ENCODE measurements at regions not wholly inside any gene's neighbourhood (a gene's known extent, or its start where the extent isn't known, plus 50 kb on each side); places are given as distances from the start of the nearest gene placed in this dataset.

GRCh38 chr2:7672685-7673071 lies 755.5 kb downstream of the RNF144A start:
- no peaks in the 10 kb centered on the region for H3K27me3 ChIP-seq (ENCODE audit: control insufficient read depth in 1 of 2, insufficient read depth in 2 of 2, low read length in 2 of 2)
- no peaks in the 10 kb centered on the region for H3K36me3 ChIP-seq (ENCODE audit: control insufficient read depth in 2 of 2, insufficient read depth in 2 of 2, low read length in 2 of 2)
- H3K9me3 ChIP-seq (ENCODE audit: control insufficient read depth in 2 of 2, low read length in 2 of 2): no peaks in the 10 kb centered on the region
- no peak overlapping the region for H3K27ac ChIP-seq (ENCODE audit: low read length)
- H3K4me1 ChIP-seq (ENCODE audit: control insufficient read depth, insufficient read depth, low read length): peaks cover 12% of the 10 kb centered on the region
- no peak overlapping the region for H3K4me3 ChIP-seq (ENCODE audit: low read length in 2 of 2)
- no peak overlapping the region for H3K9ac ChIP-seq (ENCODE audit: low read length in 2 of 2)

GRCh38 chr2:7673101-7673500 lies 755.9 kb downstream of the RNF144A start:
- Histone ChIP-seq H3K36me3 (ENCODE audit: control insufficient read depth in 2 of 2, insufficient read depth in 2 of 2, low read length in 2 of 2) (no peaks in the 10 kb centered on the region), H3K27me3 (ENCODE audit: control insufficient read depth in 1 of 2, insufficient read depth in 2 of 2, low read length in 2 of 2) (no peaks in the 10 kb centered on the region), H3K9ac (ENCODE audit: low read length in 2 of 2) (no peak overlapping the region), H3K9me3 (ENCODE audit: control insufficient read depth in 2 of 2, low read length in 2 of 2) (no peaks in the 10 kb centered on the region), H3K4me3 (ENCODE audit: low read length in 2 of 2) (peak overlapping the region in 1 of 2 donors; percentile 8), H3K4me1 (ENCODE audit: control insufficient read depth, insufficient read depth, low read length) (peaks cover 12% of the 10 kb centered on the region), H3K27ac (ENCODE audit: low read length) (no peak overlapping the region)

GRCh38 chr2:7673853-7674252 lies 756.6 kb downstream of the RNF144A start:
- no peak overlapping the region for H3K9ac ChIP-seq (ENCODE audit: low read length in 2 of 2)
- H3K36me3 ChIP-seq (ENCODE audit: control insufficient read depth in 2 of 2, insufficient read depth in 2 of 2, low read length in 2 of 2): no peaks in the 10 kb centered on the region
- H3K27ac ChIP-seq (ENCODE audit: low read length): no peak overlapping the region
- no peak overlapping the region for H3K4me3 ChIP-seq (ENCODE audit: low read length in 2 of 2)
- H3K27me3 ChIP-seq (ENCODE audit: control insufficient read depth in 1 of 2, insufficient read depth in 2 of 2, low read length in 2 of 2): no peaks in the 10 kb centered on the region
- H3K9me3 ChIP-seq (ENCODE audit: control insufficient read depth in 2 of 2, low read length in 2 of 2): no peaks in the 10 kb centered on the region
- peaks cover 12% of the 10 kb centered on the region for H3K4me1 ChIP-seq (ENCODE audit: control insufficient read depth, insufficient read depth, low read length)

DNA sequence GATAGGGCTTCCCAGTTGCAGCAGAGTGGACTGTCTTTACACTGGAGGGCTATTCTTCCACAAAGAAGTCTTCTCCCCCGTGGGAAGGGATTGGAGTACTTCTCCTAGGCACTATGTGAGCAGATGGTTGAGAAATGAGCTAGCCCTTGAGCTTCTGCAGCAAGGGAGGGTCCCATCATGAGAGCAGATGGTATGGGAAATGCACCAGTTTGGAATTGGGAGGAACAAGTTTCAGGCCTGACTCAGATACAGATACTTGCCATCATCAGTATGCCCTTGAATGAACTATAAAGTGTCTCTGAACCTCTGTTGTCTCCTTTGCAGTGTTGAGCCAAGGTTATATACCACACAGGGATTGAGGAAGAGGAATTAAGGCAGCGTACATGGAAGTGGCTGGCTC lies 757.4 kb downstream of the RNF144A start:
- Histone ChIP-seq H3K4me1 (ENCODE audit: control insufficient read depth, insufficient read depth, low read length) (peaks cover 12% of the 10 kb centered on the region), H3K9me3 (ENCODE audit: control insufficient read depth in 2 of 2, low read length in 2 of 2) (no peaks in the 10 kb centered on the region), H3K9ac (ENCODE audit: low read length in 2 of 2) (no peak overlapping the region), H3K4me3 (ENCODE audit: low read length in 2 of 2) (no peak overlapping the region), H3K36me3 (ENCODE audit: control insufficient read depth in 2 of 2, insufficient read depth in 2 of 2, low read length in 2 of 2) (no peaks in the 10 kb centered on the region), H3K27ac (ENCODE audit: low read length) (no peak overlapping the region), H3K27me3 (ENCODE audit: control insufficient read depth in 1 of 2, insufficient read depth in 2 of 2, low read length in 2 of 2) (no peaks in the 10 kb centered on the region)

- Histone ChIP-seq H3K9me3 (ENCODE audit: control insufficient read depth in 2 of 2, low read length in 2 of 2) (no peaks in the 10 kb centered on the region), H3K4me3 (ENCODE audit: low read length in 2 of 2) (no peak overlapping the region), H3K9ac (ENCODE audit: low read length in 2 of 2) (no peak overlapping the region), H3K36me3 (ENCODE audit: control insufficient read depth in 2 of 2, insufficient read depth in 2 of 2, low read length in 2 of 2) (no peaks in the 10 kb centered on the region), H3K4me1 (ENCODE audit: control insufficient read depth, insufficient read depth, low read length) (peaks cover 12% of the 10 kb centered on the region), H3K27me3 (ENCODE audit: control insufficient read depth in 1 of 2, insufficient read depth in 2 of 2, low read length in 2 of 2) (no peaks in the 10 kb centered on the region), H3K27ac (ENCODE audit: low read length) (no peak overlapping the region)
Observed at GRCh38 chr2:7676714-7677113, 759.5 kb downstream of the RNF144A start.

GRCh38 chr2:7681881-7682461 lies 764.8 kb downstream of the RNF144A start:
- Histone ChIP-seq H3K36me3 (ENCODE audit: control insufficient read depth in 2 of 2, insufficient read depth in 2 of 2, low read length in 2 of 2) (no peaks in the 10 kb centered on the region), H3K27ac (ENCODE audit: low read length) (no peak overlapping the region), H3K4me3 (ENCODE audit: low read length in 2 of 2) (no peak overlapping the region), H3K9ac (ENCODE audit: low read length in 2 of 2) (no peak overlapping the region), H3K9me3 (ENCODE audit: control insufficient read depth in 2 of 2, low read length in 2 of 2) (no peaks in the 10 kb centered on the region), H3K4me1 (ENCODE audit: control insufficient read depth, insufficient read depth, low read length) (no peaks in the 10 kb centered on the region), H3K27me3 (ENCODE audit: control insufficient read depth in 1 of 2, insufficient read depth in 2 of 2, low read length in 2 of 2) (no peaks in the 10 kb centered on the region)

GRCh38 chr2:7683196-7683595 lies 766.0 kb downstream of the RNF144A start:
- no peaks in the 10 kb centered on the region for H3K36me3 ChIP-seq (ENCODE audit: control insufficient read depth in 2 of 2, insufficient read depth in 2 of 2, low read length in 2 of 2)
- no peaks in the 10 kb centered on the region for H3K27me3 ChIP-seq (ENCODE audit: control insufficient read depth in 1 of 2, insufficient read depth in 2 of 2, low read length in 2 of 2)
- no peak overlapping the region for H3K27ac ChIP-seq (ENCODE audit: low read length)
- H3K9ac ChIP-seq (ENCODE audit: low read length in 2 of 2): no peak overlapping the region
- H3K4me3 ChIP-seq (ENCODE audit: low read length in 2 of 2): no peak overlapping the region
- H3K9me3 ChIP-seq (ENCODE audit: control insufficient read depth in 2 of 2, low read length in 2 of 2): no peaks in the 10 kb centered on the region
- no peaks in the 10 kb centered on the region for H3K4me1 ChIP-seq (ENCODE audit: control insufficient read depth, insufficient read depth, low read length)

DNA sequence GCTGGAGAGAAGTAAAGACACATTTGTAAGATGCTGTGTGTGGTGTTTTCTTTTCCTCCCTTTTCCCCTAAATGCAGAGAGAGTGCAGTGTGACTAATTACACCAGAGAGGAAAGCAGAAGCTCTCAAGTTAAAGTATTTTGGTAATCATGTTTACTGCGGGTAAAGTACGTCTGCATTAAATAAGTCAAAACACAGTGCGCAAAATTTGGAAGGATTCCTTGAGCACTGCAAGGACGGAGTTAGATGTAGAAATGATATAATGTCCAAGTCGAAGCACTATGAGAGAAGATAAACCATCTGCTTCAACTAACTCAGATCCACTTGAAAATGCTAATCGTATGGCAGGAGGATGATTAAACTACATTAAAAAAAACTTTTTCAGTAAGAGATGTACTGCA lies 766.5 kb downstream of the RNF144A start:
- H3K4me3 ChIP-seq (ENCODE audit: low read length in 2 of 2): no peak overlapping the region
- no peaks in the 10 kb centered on the region for H3K27me3 ChIP-seq (ENCODE audit: control insufficient read depth in 1 of 2, insufficient read depth in 2 of 2, low read length in 2 of 2)
- H3K9me3 ChIP-seq (ENCODE audit: control insufficient read depth in 2 of 2, low read length in 2 of 2): no peaks in the 10 kb centered on the region
- no peak overlapping the region for H3K27ac ChIP-seq (ENCODE audit: low read length)
- H3K9ac ChIP-seq (ENCODE audit: low read length in 2 of 2): no peak overlapping the region
- no peaks in the 10 kb centered on the region for H3K4me1 ChIP-seq (ENCODE audit: control insufficient read depth, insufficient read depth, low read length)
- H3K36me3 ChIP-seq (ENCODE audit: control insufficient read depth in 2 of 2, insufficient read depth in 2 of 2, low read length in 2 of 2): no peaks in the 10 kb centered on the region

- no peaks in the 10 kb centered on the region for H3K36me3 ChIP-seq (ENCODE audit: control insufficient read depth in 2 of 2, insufficient read depth in 2 of 2, low read length in 2 of 2)
Observed at GRCh38 chr2:7685342-7686015, 768.3 kb downstream of the RNF144A start.

GRCh38 chr2:7686016-7686385 lies 768.8 kb downstream of the RNF144A start:
- Histone ChIP-seq H3K4me1 (ENCODE audit: control insufficient read depth, insufficient read depth, low read length) (no peaks in the 10 kb centered on the region), H3K9ac (ENCODE audit: low read length in 2 of 2) (no peak overlapping the region), H3K4me3 (ENCODE audit: low read length in 2 of 2) (no peak overlapping the region), H3K27me3 (ENCODE audit: control insufficient read depth in 1 of 2, insufficient read depth in 2 of 2, low read length in 2 of 2) (no peaks in the 10 kb centered on the region), H3K9me3 (ENCODE audit: control insufficient read depth in 2 of 2, low read length in 2 of 2) (no peaks in the 10 kb centered on the region), H3K27ac (ENCODE audit: low read length) (no peak overlapping the region), H3K36me3 (ENCODE audit: control insufficient read depth in 2 of 2, insufficient read depth in 2 of 2, low read length in 2 of 2) (no peaks in the 10 kb centered on the region)

More at GRCh38 chr2:7685342-7686015, 768.3 kb downstream of the RNF144A start:
- Histone ChIP-seq H3K27ac (ENCODE audit: low read length) (no peak overlapping the region), H3K4me3 (ENCODE audit: low read length in 2 of 2) (no peak overlapping the region), H3K9me3 (ENCODE audit: control insufficient read depth in 2 of 2, low read length in 2 of 2) (no peaks in the 10 kb centered on the region), H3K27me3 (ENCODE audit: control insufficient read depth in 1 of 2, insufficient read depth in 2 of 2, low read length in 2 of 2) (no peaks in the 10 kb centered on the region), H3K9ac (ENCODE audit: low read length in 2 of 2) (no peak overlapping the region), H3K4me1 (ENCODE audit: control insufficient read depth, insufficient read depth, low read length) (no peaks in the 10 kb centered on the region)

DNA sequence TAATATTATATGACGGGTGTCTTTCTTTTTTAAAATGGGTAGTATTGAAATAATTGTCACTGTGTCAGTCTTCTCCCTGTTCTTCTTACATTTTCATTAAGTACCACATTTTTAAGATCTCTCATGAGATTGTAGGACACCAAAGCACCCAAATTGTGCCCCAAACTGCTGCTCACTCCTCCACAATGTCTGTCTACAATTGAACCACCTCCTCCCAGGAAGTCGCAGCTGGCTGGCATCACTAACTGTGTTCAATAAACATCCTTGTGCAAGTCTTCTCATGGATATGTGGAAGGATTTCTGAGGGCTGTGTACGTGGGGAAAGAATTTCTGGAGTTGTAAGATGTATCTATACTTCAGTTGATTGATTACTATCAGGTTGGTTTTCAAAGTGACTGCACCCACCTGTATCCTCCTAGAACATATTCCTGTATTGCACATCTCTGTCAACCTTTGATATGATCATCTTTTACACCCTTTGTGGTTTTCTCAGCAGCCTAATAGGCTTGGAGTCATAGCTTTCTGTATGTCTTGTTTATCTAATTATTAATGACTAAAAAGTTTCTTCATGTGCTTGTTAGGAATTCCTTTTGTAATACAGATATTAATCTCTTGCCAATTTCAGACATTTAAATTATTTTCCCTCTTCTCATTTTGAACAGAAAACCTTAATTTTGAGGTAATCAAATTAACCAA lies 774.9 kb downstream of the RNF144A start:
- no peak overlapping the region for H3K27ac ChIP-seq (ENCODE audit: low read length)
- H3K4me3 ChIP-seq (ENCODE audit: low read length in 2 of 2): no peak overlapping the region
- H3K4me1 ChIP-seq (ENCODE audit: control insufficient read depth, insufficient read depth, low read length): no peaks in the 10 kb centered on the region
- H3K9ac ChIP-seq (ENCODE audit: low read length in 2 of 2): no peak overlapping the region
- no peaks in the 10 kb centered on the region for H3K27me3 ChIP-seq (ENCODE audit: control insufficient read depth in 1 of 2, insufficient read depth in 2 of 2, low read length in 2 of 2)
- no peaks in the 10 kb centered on the region for H3K9me3 ChIP-seq (ENCODE audit: control insufficient read depth in 2 of 2, low read length in 2 of 2)
- H3K36me3 ChIP-seq (ENCODE audit: control insufficient read depth in 2 of 2, insufficient read depth in 2 of 2, low read length in 2 of 2): no peaks in the 10 kb centered on the region

Data from stomach smooth muscle (tissue), 2 donors.